Neuronal stem cell (in vitro differentiated cells): ENCODE measurements at regions not wholly inside any gene's neighbourhood (a gene's known extent, or its start where the extent isn't known, plus 50 kb on each side); places are given as distances from the start of the nearest gene placed in this dataset.

Experiments
- DNase-seq: peaks from one replicate; pipeline ENCODE4 v3.0.0-alpha.2; 2013; ENCODE audit warnings: low spot score
- H2AFZ ChIP-seq: one replicate; pipeline ENCODE4 v1.6.1; 2013; ENCODE audit warnings: mild to moderate bottlenecking, low read length, inconsistent platforms
- H2AK5ac ChIP-seq: 2 replicates; pipeline ENCODE4 v1.6.1; 2013; ENCODE audit warnings: low read depth, mild to moderate bottlenecking, inconsistent platforms, low read length, moderate library complexity, mixed read lengths
- H2BK120ac ChIP-seq: 2 replicates; pipeline ENCODE4 v1.6.1; 2013; ENCODE audit warnings: low read depth, mild to moderate bottlenecking, inconsistent platforms, low read length, moderate library complexity, mixed read lengths
- H2BK12ac ChIP-seq: one replicate; pipeline ENCODE4 v1.6.1; 2013; ENCODE audit warnings: low read length, inconsistent platforms
- H2BK15ac ChIP-seq: 2 replicates; pipeline ENCODE4 v1.6.1; 2013; ENCODE audit warnings: mild to moderate bottlenecking, low read length, inconsistent platforms, mixed read lengths
- H2BK5ac ChIP-seq: one replicate; pipeline ENCODE4 v1.6.1; 2013; ENCODE audit warnings: inconsistent platforms, mild to moderate bottlenecking, low read length, moderate library complexity
- H3K14ac ChIP-seq: one replicate; pipeline ENCODE4 v1.6.1; 2013; ENCODE audit warnings: low read length, inconsistent platforms
- H3K18ac ChIP-seq: 2 replicates; pipeline ENCODE4 v1.6.1; 2013; ENCODE audit warnings: low read length, inconsistent platforms
- H3K23ac ChIP-seq: 2 replicates; pipeline ENCODE4 v1.6.1; 2013; ENCODE audit warnings: low read depth, mild to moderate bottlenecking, mixed read lengths, low read length, inconsistent platforms; ENCODE audit not compliant: poor library complexity
- H3K27ac ChIP-seq: replicated peaks from 3 replicates; pipeline ENCODE4 v1.5.1; 2013; ENCODE audit warnings: low read length, inconsistent platforms
- H3K27me3 ChIP-seq, 3 experiments: 2 replicates each; pipeline ENCODE4 v1.6.1; 2013; ENCODE audit warnings: low read length in 3 of 3, mild to moderate bottlenecking in 2 of 3, inconsistent platforms in 1 of 3, low read depth in 1 of 3, mixed read lengths in 1 of 3, moderate library complexity in 1 of 3; ENCODE audit not compliant: control insufficient read depth in 3 of 3, insufficient read depth in 3 of 3
- H3K36me3 ChIP-seq, 2 donors: replicated peaks in 1 of 2; 2 replicates each; pipeline ENCODE4 v1.6.1; 2013; ENCODE audit warnings: low read length in 2 of 2; ENCODE audit not compliant: control insufficient read depth in 2 of 2, insufficient read depth in 2 of 2
- H3K4ac ChIP-seq: 2 replicates; pipeline ENCODE4 v1.6.1; 2013; ENCODE audit warnings: inconsistent platforms, mild to moderate bottlenecking, low read length, moderate library complexity
- H3K4me1 ChIP-seq, 2 donors: 1 replicate in 1 of 2; 2 replicates in 1 of 2; pipeline ENCODE4 v1.6.1; 2013; ENCODE audit warnings: low read length in 2 of 2, low read depth in 1 of 2; ENCODE audit not compliant: control insufficient read depth in 2 of 2, insufficient read depth in 1 of 2
- H3K4me2 ChIP-seq: one replicate; pipeline ENCODE4 v1.6.1; 2013; ENCODE audit warnings: mild to moderate bottlenecking, low read length, inconsistent platforms; ENCODE audit not compliant: insufficient read depth, poor library complexity, severe bottlenecking
- H3K4me3 ChIP-seq, 2 donors: 2 replicates each; pipeline ENCODE4 v1.5.1; 2013; ENCODE audit warnings: low read length in 2 of 2, mild to moderate bottlenecking in 2 of 2, inconsistent platforms in 1 of 2, moderate library complexity in 1 of 2
- H3K79me1 ChIP-seq: one replicate; pipeline ENCODE4 v1.6.1; 2013; ENCODE audit warnings: low read depth, mild to moderate bottlenecking, inconsistent platforms, low read length, moderate library complexity
- H3K9ac ChIP-seq: one replicate; pipeline ENCODE4 v1.6.1; 2013; ENCODE audit warnings: mild to moderate bottlenecking, low read depth, low read length, inconsistent platforms; ENCODE audit not compliant: poor library complexity
- H3K9me3 ChIP-seq, 2 donors: replicated peaks in 1 of 2; 2 replicates each; pipeline versions ENCODE3 to v1.6.1; 2013; ENCODE audit warnings: low read length in 2 of 2, mild to moderate bottlenecking in 2 of 2, inconsistent platforms in 1 of 2, low read depth in 1 of 2, mixed read lengths in 1 of 2, moderate library complexity in 1 of 2; ENCODE audit not compliant: control insufficient read depth in 2 of 2, insufficient read depth in 1 of 2
- H4K8ac ChIP-seq: one replicate; pipeline ENCODE4 v1.6.1; 2013; ENCODE audit warnings: low read depth, mild to moderate bottlenecking, inconsistent platforms, low read length, moderate library complexity
- H4K91ac ChIP-seq: one replicate; pipeline ENCODE4 v1.6.1; 2013; ENCODE audit warnings: low read length, low read depth, mild to moderate bottlenecking, inconsistent platforms; ENCODE audit not compliant: poor library complexity
- WGBS, 2 donors: extraction: QIAGEN DNeasy Blood & Tissue Kit; methylation state at CpG; one replicate each; pipeline ENCODE4 v1.1.7; 2013; ENCODE audit warnings: missing lambda C conversion rate in 2 of 2, mixed read lengths in 1 of 2; ENCODE audit not compliant: insufficient read length in 2 of 2, insufficient replicate concordance in 1 of 2; ENCODE audit errors: extremely low coverage in 2 of 2; 5-methylcytosine and 5-hydroxymethylcytosine counted together

DNA sequence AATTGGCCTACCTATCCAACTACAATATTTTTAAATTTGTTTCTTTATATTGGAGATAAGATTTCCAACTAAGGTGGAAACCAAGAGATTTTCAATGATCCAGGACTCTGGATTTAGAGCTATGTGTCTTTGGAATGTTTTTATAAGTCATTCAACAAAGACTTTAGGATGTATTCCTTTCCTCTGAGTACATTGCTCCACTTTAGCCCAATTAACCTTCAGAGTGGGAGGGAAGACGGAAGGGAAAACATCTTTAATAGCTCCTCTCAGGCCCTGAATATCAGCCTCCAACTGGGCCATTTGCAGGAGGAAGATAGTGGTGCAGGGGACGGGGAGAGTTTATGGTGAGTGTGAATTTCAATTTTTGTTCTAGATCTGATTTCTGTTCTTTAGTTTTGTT lies 239.2 kb downstream of the PIK3R1 start:
- no peak overlapping the region for H2BK120ac ChIP-seq
- no peak overlapping the region for H4K91ac ChIP-seq
- H3K9ac ChIP-seq, result no peak overlapping the region
- no peak overlapping the region for H3K14ac ChIP-seq
- H2BK15ac ChIP-seq, result no peak overlapping the region
- H3K4ac ChIP-seq, result no peak overlapping the region
- H3K23ac ChIP-seq, result no peak overlapping the region
- no CpG with 5 or more reads among the region's 2 CpGs for WGBS, 2 donors
- no peak overlapping the region for H3K18ac ChIP-seq
- H2BK5ac ChIP-seq, result no peak overlapping the region
- H2BK12ac ChIP-seq, result no peak overlapping the region
- DNase-seq, result no peak
- no peak overlapping the region for H4K8ac ChIP-seq
- no peaks in the 10 kb centered on the region for H3K79me1 ChIP-seq
- H3K4me3 ChIP-seq, result no peak overlapping the region
- no peak overlapping the region for H2AFZ ChIP-seq
- no peaks in the 10 kb centered on the region for H3K36me3 ChIP-seq
- H3K4me1 ChIP-seq, result no peaks in the 10 kb centered on the region
- no peaks in the 10 kb centered on the region for H3K27me3 ChIP-seq
- H2AK5ac ChIP-seq, result no peak overlapping the region
- H3K9me3 ChIP-seq, result no peaks in the 10 kb centered on the region
- H3K4me2 ChIP-seq, result no peak overlapping the region
- H3K27ac ChIP-seq, result no peak overlapping the region

DNA sequence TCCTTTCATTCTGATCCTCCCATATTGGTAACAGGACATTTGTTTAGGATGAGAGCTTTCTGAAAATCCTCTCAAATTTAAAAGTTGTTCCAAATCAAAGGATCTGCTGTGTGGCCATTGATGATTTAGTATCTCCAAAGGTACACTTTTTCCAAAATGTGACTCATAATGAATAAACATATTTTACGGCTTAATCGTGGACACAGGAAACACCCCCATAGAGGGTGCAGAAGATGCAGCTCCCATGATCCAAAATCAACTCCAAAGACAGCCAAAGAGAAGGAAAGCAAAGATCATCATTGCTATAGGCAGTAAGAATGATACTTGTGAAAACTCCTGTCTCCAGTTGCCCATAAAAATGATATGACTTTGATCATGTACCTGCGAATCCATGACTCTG lies 239.7 kb downstream of the PIK3R1 start:
- no peak overlapping the region for H3K23ac ChIP-seq
- no peak overlapping the region for H2BK120ac ChIP-seq
- H3K27ac ChIP-seq, result no peak overlapping the region
- H3K79me1 ChIP-seq, result no peaks in the 10 kb centered on the region
- no peak overlapping the region for H4K8ac ChIP-seq
- H2BK5ac ChIP-seq, result no peak overlapping the region
- H3K4me1 ChIP-seq, result no peaks in the 10 kb centered on the region
- H3K4me2 ChIP-seq, result no peak overlapping the region
- no peak overlapping the region for H2BK12ac ChIP-seq
- WGBS, 2 donors, result no CpG with 5 or more reads among the region's 3 CpGs
- DNase-seq, result no peak
- H2BK15ac ChIP-seq, result no peak overlapping the region
- no peak overlapping the region for H3K9ac ChIP-seq
- H3K9me3 ChIP-seq, result no peaks in the 10 kb centered on the region
- no peak overlapping the region for H3K4ac ChIP-seq
- no peak overlapping the region for H3K14ac ChIP-seq
- no peak overlapping the region for H2AFZ ChIP-seq
- no peak overlapping the region for H4K91ac ChIP-seq
- H3K36me3 ChIP-seq, result no peaks in the 10 kb centered on the region
- H3K18ac ChIP-seq, result no peak overlapping the region
- H3K4me3 ChIP-seq, result no peak overlapping the region
- H3K27me3 ChIP-seq, result no peaks in the 10 kb centered on the region
- no peak overlapping the region for H2AK5ac ChIP-seq

DNA sequence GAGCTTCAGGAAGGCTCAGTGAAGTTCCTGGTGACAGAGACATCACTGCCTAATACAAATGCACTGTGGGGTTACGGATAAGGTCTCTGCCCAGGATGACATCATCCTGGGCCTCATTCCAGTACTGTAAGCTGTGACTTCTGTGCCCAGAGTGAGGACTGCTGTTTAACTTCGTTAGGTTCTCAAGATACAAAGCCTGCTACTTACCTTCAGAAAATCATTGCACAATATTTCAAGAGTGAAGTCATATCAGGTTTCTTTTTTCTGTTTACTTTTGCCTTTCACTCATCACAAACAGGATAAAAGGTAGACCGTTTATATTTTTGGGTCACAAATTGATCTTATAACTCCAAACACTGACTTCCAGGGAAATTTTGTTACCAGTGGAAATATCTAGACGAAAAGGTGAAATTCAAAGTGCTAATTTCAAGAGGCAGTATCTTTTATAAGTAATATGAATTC lies 241.2 kb downstream of the PIK3R1 start:
- Histone ChIP-seq H3K4me1 (no peaks in the 10 kb centered on the region), H3K36me3 (no peaks in the 10 kb centered on the region), H3K27me3 (no peaks in the 10 kb centered on the region), H3K23ac (no peak overlapping the region), H2AFZ (no peak overlapping the region), H2AK5ac (no peak overlapping the region), H2BK120ac (no peak overlapping the region), H3K79me1 (no peaks in the 10 kb centered on the region), H3K14ac (no peak overlapping the region), H4K8ac (no peak overlapping the region), H4K91ac (no peak overlapping the region), H2BK12ac (no peak overlapping the region), H3K18ac (no peak overlapping the region), H3K27ac (no peak overlapping the region), H3K9me3 (no peaks in the 10 kb centered on the region), H3K4me3 (no peak overlapping the region), H3K4me2 (no peak overlapping the region), H2BK15ac (no peak overlapping the region), H3K4ac (no peak overlapping the region), H3K9ac (no peak overlapping the region), H2BK5ac (no peak overlapping the region)
- no peak for DNase-seq
- WGBS, 2 donors, result no CpG with 5 or more reads among the region's 4 CpGs

DNA sequence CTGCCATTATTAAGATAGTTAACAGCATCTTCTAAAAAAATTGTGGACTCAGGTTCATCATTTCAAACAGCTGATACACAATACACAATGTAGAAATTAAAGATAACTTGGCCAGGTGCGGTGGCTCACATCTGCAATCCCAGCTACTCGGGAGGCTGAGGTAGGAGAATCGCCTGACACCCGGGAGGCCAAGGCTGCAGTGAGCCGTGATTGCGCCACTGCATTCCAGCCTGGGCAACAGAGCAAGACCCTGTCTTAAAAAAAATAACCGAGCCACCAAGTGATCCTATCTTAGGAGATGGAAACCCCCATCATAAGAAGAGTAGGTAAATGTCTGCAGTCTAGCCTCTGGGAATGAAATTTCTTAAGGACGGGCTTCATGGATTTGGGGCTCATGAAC lies 241.7 kb downstream of the PIK3R1 start:
- H2AFZ ChIP-seq, result no peak overlapping the region
- no peaks in the 10 kb centered on the region for H3K36me3 ChIP-seq
- no peak overlapping the region for H2BK5ac ChIP-seq
- H2BK12ac ChIP-seq, result no peak overlapping the region
- WGBS, 2 donors, result no CpG with 5 or more reads among the region's 8 CpGs
- no peaks in the 10 kb centered on the region for H3K9me3 ChIP-seq
- H3K27me3 ChIP-seq, result no peaks in the 10 kb centered on the region
- H2AK5ac ChIP-seq, result no peak overlapping the region
- H2BK120ac ChIP-seq, result no peak overlapping the region
- H4K8ac ChIP-seq, result no peak overlapping the region
- H3K23ac ChIP-seq, result no peak overlapping the region
- H3K4me3 ChIP-seq, result no peak overlapping the region
- H4K91ac ChIP-seq, result no peak overlapping the region
- no peak overlapping the region for H3K27ac ChIP-seq
- no peak overlapping the region for H3K9ac ChIP-seq
- H3K4ac ChIP-seq, result no peak overlapping the region
- no peak overlapping the region for H3K4me2 ChIP-seq
- no peak overlapping the region for H3K18ac ChIP-seq
- H2BK15ac ChIP-seq, result no peak overlapping the region
- DNase-seq, result no peak
- no peak overlapping the region for H3K14ac ChIP-seq
- no peaks in the 10 kb centered on the region for H3K4me1 ChIP-seq
- H3K79me1 ChIP-seq, result no peaks in the 10 kb centered on the region
